GM12872 (cell line): ENCODE measurements at regions not wholly inside any gene's neighbourhood (a gene's known extent, or its start where the extent isn't known, plus 50 kb on each side); places are given as distances from the start of the nearest gene placed in this dataset.

Experiments used
- TF ChIP-seq, protein P1 (sequence below): IDR thresholded peaks from 3 replicates; pipeline ENCODE4 v1.5.1; 2011; ENCODE audit warnings: low read depth, mild to moderate bottlenecking, low read length, moderate library complexity; ENCODE audit not compliant: insufficient read depth

DNA sequence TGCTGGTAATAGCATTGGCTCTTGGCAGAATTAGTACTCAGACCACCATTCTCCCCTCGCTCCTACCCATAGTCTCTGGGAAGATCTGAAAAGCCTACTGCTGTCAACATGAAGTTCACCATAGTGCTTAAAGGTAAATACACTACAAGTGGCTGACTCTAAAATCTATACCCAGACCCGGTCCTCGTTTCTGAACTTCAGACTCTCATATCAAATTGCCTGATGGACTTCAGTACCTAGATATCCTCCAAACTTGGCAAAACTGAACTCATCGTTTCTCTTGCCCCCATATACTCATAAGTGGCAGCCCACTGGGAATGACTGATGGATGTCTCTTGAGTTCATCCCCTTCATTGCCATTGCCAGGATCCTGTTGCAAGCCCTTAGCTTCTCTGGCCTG is 67.3 kb downstream of the VCPKMT start:
- TF ChIP-seq, protein P1, sequence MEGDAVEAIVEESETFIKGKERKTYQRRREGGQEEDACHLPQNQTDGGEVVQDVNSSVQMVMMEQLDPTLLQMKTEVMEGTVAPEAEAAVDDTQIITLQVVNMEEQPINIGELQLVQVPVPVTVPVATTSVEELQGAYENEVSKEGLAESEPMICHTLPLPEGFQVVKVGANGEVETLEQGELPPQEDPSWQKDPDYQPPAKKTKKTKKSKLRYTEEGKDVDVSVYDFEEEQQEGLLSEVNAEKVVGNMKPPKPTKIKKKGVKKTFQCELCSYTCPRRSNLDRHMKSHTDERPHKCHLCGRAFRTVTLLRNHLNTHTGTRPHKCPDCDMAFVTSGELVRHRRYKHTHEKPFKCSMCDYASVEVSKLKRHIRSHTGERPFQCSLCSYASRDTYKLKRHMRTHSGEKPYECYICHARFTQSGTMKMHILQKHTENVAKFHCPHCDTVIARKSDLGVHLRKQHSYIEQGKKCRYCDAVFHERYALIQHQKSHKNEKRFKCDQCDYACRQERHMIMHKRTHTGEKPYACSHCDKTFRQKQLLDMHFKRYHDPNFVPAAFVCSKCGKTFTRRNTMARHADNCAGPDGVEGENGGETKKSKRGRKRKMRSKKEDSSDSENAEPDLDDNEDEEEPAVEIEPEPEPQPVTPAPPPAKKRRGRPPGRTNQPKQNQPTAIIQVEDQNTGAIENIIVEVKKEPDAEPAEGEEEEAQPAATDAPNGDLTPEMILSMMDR = no peak

DNA sequence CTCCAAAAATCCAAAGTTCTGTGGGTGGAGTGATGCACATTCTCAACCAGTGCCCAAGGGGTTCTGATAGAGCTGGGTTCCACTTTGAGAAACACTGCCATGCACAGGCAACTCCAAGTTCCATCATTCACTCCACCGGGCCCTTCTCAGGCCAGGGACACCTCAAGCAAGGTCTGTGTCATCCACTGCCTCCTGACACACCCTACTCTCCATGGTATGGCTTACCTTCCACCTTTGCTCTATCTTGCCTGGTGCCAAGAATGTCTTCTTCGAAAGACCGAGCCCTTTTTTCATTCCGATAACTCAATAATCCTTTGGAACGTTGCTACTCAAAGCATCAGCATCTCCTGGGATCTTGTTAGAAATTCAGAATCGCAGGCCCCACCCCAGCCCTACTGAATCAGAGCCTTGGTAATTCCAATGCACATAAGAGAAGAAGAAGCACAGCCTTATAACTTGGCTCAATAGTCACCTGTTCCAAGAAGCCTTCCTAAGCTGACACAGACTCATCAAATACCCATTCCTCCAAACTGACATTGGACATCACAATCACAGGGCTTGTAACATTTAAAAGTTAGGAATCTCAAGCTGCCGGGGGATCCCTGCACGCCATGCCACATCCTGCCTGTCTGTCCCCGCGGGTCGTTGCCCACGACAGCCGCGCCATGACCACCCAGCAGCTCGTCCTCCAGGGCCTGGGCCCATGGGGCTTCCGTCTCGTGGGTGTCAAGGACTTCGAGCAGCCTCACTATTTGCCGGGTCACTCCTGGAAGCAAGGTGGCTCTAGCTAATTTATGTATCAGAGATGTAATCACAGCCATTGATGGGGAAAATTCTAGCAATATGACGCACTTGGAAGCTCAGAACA is 66.4 kb downstream of the VCPKMT start:
- TF ChIP-seq, protein P1 = no peak

DNA sequence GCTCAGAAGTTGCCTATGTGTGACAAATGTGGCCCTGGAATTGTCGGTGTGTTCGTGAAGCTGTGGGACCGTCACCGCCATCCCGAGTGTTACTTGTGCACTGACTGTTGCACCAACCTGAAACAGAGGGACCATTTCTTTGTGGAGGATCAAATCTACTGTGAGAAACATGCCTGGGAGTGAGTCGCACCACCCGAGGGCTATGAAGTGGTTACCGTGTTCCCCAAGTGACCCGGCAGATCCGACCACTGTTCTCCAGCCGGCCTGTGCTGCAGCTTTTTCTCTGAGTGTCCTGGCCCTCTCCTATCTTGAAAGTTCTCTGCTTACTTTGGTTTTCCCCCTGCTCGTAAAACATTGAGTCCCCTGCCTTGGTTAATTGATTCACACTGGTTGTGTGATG is 65.3 kb downstream of the VCPKMT start:
- TF ChIP-seq, protein P1 = no peak

DNA sequence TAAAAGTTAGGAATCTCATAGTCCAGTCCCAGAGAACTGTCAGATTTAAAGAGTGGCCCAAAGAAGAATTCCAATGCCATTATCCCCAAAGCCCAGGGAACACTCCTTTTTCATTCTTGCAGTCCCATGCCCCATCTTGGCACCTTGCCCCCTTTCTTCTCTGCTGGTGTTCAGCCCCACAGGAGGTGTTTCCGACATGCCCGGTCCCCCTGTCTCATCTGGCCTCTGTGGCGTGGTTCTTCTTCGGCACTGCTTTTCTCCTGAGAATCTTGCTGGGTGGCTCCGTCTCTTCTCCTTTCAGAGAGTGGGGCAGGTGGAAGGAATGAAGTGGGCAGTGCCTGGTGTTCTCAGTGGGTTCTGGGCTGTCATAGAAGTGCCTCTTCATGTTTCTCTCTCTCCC is 64.7 kb downstream of the VCPKMT start:
- TF ChIP-seq, protein P1 = no peak

DNA sequence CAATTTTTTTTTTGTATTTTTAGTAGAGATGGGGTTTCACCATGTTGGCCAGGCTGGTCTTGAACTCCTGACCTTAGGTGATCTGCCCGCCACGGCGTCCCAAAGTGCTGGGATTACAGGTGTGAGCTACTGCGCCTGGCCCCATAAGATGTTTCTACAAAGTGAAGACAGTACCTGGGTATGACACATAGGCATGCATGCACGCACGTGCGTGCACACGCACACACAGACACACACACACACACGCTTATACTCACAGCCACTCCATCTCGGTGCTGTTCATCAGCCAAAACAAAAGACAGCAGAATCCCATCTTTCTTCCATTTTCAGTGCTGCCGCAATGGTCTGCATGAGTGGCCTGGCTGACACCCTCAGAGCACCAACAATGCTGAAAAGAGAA is 63.9 kb downstream of the VCPKMT start:
- TF ChIP-seq, protein P1 = no peak

DNA sequence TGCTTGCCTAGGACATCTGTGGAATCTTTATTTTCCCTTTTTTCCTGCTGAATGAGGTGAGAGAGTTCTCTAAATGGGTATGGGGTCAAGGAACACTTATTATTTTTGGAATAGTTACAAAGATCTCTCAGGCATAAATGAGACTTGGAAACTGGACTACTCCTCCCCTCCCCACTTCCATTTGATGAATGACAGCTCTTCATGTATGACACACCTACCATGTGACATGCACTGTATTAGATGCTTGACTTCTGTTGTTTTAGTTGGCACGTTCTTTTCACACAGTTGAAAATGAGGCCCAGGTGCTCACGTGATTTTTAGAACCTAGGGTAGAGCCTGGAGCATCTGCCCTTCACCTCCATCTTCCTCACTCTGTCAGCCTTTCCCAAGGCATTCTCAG is 62.4 kb downstream of the VCPKMT start:
- TF ChIP-seq, protein P1 = no peak

DNA sequence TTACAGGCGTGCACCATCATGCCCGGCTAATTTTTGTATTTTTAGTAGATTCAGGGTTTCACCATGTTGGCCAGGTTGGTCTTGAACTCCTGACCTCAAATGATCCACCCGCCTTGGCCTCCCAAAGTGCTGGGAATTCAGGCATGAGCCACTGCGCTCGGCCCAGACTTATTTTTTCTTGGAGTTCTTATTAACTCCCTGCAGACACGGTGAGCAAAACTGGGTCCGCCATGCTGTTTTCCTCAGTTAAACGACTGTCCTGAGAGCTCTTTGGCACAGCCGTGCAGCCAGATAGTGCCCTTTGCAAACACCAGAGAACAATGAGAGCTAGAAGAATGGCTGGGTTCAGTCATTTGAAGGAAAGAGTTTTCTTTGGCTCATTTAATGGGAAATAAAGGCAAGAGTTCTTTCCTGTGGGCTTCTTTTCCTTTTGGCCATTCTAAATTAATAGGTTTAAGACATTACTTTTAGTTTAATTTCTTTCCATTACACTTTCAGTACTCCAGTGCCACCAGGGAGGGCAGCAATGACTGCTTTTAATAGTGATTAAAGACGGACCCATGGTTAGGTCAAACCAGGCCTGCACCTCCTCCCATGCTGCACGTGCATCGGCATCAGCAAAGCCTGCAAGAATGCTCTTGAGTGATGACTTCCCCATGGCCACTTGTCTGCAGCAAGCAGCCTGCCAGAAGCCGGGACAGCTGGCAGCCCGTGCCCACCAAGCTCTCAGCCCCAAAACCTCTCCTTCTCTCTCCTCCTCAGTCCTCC is 60.7 kb downstream of the VCPKMT start:
- TF ChIP-seq, protein P1 = no peak
